ENCODE measurements at regions not wholly inside any gene's neighbourhood (a gene's known extent, or its start where the extent isn't known, plus 50 kb on each side); places are given as distances from the start of the nearest gene placed in this dataset.

- DNase-seq (ENCODE audit: low spot score): peak; percentile 86
- peak; percentile 89 for TF ChIP-seq CTCF (IDR thresholded peaks at IDR 0.05; ENCODE audit: extremely low read depth, missing control alignments)
Observed at GRCh38 chr9:135343837-135344522, 135.6 kb upstream of the PPP1R26 start.

GRCh38 chr9:135344523-135344901 is 135.1 kb upstream of the PPP1R26 start:
- no peak for TF ChIP-seq CTCF (IDR thresholded peaks at IDR 0.05; ENCODE audit: extremely low read depth, missing control alignments)
- no peak for DNase-seq (ENCODE audit: low spot score)

- no peak for TF ChIP-seq CTCF (IDR thresholded peaks at IDR 0.05; ENCODE audit: extremely low read depth, missing control alignments)
- no peak for DNase-seq (ENCODE audit: low spot score)
Observed at GRCh38 chr9:135344915-135345500, 134.6 kb upstream of the PPP1R26 start.

- no peak for TF ChIP-seq CTCF (IDR thresholded peaks at IDR 0.05; ENCODE audit: extremely low read depth, missing control alignments)
- DNase-seq (ENCODE audit: low spot score): no peak
Observed at GRCh38 chr9:135345775-135346433, 133.7 kb upstream of the PPP1R26 start.

- TF ChIP-seq CTCF (IDR thresholded peaks at IDR 0.05; ENCODE audit: extremely low read depth, missing control alignments): no peak
- no peak for DNase-seq (ENCODE audit: low spot score)
Observed at GRCh38 chr9:135346438-135347050, 133.0 kb upstream of the PPP1R26 start.

- no peak for TF ChIP-seq CTCF (IDR thresholded peaks at IDR 0.05; ENCODE audit: extremely low read depth, missing control alignments)
- no peak for DNase-seq (ENCODE audit: low spot score)
Observed at GRCh38 chr9:135347461-135347860, 132.1 kb upstream of the PPP1R26 start.
